ENCODE measurements at regions not wholly inside any gene's neighbourhood (a gene's known extent, or its start where the extent isn't known, plus 50 kb on each side); places are given as distances from the start of the nearest gene placed in this dataset.

- no peak for TF ChIP-seq CTCF (conservative IDR thresholded peaks at IDR 0.05)
- no peak for TF ChIP-seq ZFX (IDR thresholded peaks at IDR 0.05)
These were observed 73.3 kb upstream of the ALX4 start for GRCh38 chr11:44383246-44383645.

Measured in C4-2B (cell line).